ENCODE measurements at regions not wholly inside any gene's neighbourhood (a gene's known extent, or its start where the extent isn't known, plus 50 kb on each side); places are given as distances from the start of the nearest gene placed in this dataset.

DNA sequence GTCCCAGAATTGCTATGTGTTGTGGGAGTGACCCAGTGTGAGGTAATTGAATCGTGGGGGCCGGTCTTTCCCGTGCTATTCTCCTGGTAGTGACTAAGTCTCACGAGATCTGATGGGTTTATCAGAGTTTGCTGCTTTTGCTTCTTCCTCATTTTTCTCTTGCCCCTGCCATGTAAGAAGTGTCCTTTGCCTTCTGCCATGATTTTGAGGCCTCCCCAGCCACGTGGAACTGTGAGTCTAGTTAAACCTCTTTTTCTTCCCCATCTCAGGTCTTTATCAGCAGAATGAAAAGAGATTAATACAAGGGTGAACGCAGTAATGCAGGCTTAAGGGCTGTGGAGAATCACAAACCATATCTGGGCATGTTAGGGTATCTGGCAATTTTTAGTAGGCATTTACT lies 624.0 kb downstream of the USP25 start:
- no peak overlapping the region for H3K4me3 ChIP-seq
- no peak for DNase-seq
- H3K27me3 ChIP-seq: no peaks in the 10 kb centered on the region
- peaks cover 11% of the 10 kb centered on the region for H3K36me3 ChIP-seq
- no peaks in the 10 kb centered on the region for H3K9me3 ChIP-seq

DNA sequence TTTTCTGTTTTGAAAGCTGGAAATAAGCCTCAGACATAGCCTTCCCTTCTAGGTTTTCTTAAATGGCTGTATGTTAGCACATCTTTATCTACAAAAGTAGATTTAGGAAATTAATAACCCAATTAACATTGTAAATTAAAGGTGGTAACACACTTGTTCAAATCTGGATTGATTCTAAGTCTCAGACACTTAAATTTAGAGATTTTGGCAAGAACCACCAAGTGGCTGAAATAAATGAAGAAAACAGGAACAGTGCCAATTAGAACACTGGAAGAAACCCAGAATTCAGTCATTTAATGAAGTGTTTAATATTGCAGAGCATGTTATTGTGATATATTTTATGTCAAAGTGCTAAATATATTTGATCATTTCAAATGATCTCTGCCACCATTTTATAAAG lies 628.2 kb downstream of the USP25 start:
- Histone ChIP-seq H3K36me3 (peaks cover 11% of the 10 kb centered on the region), H3K4me3 (no peak overlapping the region), H3K27me3 (no peaks in the 10 kb centered on the region), H3K9me3 (no peaks in the 10 kb centered on the region)
- no peak for DNase-seq

DNA sequence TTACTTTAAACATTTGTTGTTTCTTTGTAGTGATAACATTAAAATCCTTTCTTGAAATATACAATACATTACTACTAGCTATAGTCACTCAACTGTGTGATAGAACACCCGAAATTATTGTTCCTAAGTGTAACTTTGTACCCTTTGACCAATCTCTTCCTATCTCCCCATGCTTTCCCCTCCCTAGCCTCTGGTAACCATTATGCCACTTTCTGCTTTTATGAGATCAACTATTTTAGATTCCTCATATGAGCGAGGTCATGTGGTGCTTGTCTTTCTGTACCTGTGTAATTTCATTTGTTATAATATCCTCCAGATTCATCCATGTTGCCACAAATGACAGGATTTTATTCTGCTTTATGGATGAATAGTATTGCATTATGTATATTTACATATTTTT lies 629.0 kb downstream of the USP25 start:
- H3K4me3 ChIP-seq: no peak overlapping the region
- no peaks in the 10 kb centered on the region for H3K9me3 ChIP-seq

DNA sequence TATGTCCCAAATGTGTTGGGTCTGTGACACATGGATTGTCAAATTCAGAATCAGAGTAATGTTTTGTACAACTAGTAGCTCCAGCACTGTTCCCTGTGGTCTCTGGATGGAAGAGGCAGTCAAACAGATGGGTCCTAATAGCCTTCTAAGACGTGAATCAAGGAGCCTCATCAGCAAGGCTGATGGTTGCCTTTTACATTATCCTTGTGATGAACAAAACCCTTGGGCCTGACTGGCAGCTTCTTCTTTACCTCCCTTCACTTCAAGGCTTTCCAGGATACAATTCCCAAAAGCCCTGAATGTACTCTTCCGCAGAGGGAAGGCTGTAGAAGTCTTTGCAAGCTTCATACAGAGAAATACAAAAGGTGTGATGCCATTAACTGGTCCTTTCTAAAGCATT lies 633.3 kb downstream of the USP25 start:
- H3K27me3 ChIP-seq: no peaks in the 10 kb centered on the region
- DNase-seq: no peak
- H3K36me3 ChIP-seq: no peaks in the 10 kb centered on the region; the same call in 1 of the 2 replicates
- no peak overlapping the region for H3K4me3 ChIP-seq
- no peaks in the 10 kb centered on the region for H3K9me3 ChIP-seq

More for the DNA sequence above, 629.0 kb downstream of the USP25 start:
- Histone ChIP-seq H3K36me3 (peaks cover 11% of the 10 kb centered on the region), H3K27me3 (no peaks in the 10 kb centered on the region)
- DNase-seq: no peak

DNA sequence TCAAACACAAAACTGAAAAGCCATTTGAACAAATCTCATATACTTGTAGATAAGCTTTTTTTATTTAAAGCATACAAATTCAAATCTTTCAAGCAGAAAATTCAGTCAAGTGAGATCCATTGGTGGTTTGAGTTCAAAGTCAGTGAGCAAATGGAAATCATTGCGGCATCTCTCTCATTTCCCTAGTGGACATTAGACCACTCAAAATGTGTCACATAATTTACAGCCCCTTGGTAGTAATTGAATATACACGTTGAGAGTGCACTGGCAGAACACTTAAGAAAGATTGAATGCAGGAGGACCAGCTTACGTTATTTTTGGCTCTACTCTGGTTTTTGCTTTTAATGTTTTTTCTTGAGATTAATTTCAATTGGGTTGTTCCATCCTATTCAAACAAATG lies 633.7 kb downstream of the USP25 start:
- H3K9me3 ChIP-seq: no peaks in the 10 kb centered on the region
- H3K4me3 ChIP-seq: no peak overlapping the region
- no peak for DNase-seq
- H3K27me3 ChIP-seq: no peaks in the 10 kb centered on the region
- no peaks in the 10 kb centered on the region; the same call in 1 of the 2 replicates for H3K36me3 ChIP-seq

DNA sequence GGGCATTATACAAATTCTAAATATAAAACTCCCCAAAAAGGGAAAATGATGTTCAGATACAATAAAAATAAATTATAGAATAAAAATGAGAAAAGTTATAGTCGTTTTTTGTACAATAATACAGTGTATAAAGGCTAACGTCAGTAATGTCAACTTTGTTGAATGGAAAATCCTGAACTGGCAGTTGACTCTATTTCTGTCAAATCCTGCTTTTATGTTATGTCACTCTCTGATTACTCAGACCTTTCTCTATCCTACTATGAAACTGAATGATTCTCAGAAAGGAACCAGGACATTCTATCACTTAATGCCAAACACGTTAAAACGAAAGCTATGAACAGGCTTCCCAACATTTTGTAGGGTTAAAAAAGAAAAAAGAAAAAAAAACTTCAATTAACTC lies 636.4 kb downstream of the USP25 start:
- no peak for DNase-seq
- H3K27me3 ChIP-seq: no peaks in the 10 kb centered on the region
- H3K4me3 ChIP-seq: no peak overlapping the region
- no peaks in the 10 kb centered on the region for H3K9me3 ChIP-seq
- H3K36me3 ChIP-seq: no peaks in the 10 kb centered on the region; the same call in 1 of the 2 replicates

DNA sequence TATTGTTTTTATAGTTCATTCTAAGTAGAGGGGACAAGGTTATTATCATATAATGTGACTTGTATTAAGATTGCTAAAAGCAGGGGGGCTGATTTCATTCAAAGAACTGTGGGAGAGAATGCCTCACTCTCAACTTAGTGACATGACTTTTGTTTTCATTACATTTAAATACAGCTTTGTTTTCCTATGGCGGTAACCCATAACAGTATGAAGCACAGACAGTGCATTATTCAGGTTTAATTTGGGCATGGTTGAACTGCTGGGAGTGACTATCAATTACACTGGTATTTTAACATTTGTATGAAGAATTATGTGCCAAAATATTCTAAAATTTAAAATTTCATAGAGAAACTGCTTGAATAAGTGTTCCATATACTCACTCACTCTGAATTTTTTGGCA lies 637.3 kb downstream of the USP25 start:
- Histone ChIP-seq H3K9me3 (no peaks in the 10 kb centered on the region), H3K27me3 (no peaks in the 10 kb centered on the region), H3K36me3 (no peaks in the 10 kb centered on the region; the same call in 1 of the 2 replicates), H3K4me3 (no peak overlapping the region)
- DNase-seq: no peak

GRCh38 chr21:16370186-16370585 lies 640.4 kb downstream of the USP25 start:
- Histone ChIP-seq H3K27me3 (no peaks in the 10 kb centered on the region), H3K4me3 (no peak overlapping the region), H3K9me3 (no peaks in the 10 kb centered on the region), H3K36me3 (no peaks in the 10 kb centered on the region; the same call in 1 of the 2 replicates)
- no peak for DNase-seq

DNA sequence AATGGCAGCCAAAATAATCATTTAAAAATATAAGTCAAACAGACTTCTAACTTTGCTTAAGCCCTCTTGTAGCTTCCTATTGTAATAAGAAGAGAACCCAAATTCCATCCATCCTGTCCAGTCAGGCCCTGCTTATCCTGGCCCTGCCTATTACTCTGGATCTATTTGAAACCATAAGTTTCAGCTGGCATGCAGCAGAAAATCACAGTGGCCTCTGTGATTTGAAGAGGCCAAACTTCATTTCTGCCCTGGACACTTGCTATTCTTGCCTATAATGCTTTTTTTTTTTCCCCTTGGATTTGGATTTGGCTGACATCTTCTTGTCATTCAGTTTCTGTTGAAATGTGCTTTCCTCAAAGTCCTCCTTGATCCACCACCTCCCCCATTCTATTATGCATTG lies 642.8 kb downstream of the USP25 start:
- H3K4me3 ChIP-seq: no peak overlapping the region
- DNase-seq: no peak
- H3K9me3 ChIP-seq: no peaks in the 10 kb centered on the region
- H3K36me3 ChIP-seq: peaks cover 7% of the 10 kb centered on the region; the same call in 1 of the 2 replicates
- H3K27me3 ChIP-seq: no peaks in the 10 kb centered on the region

- no peak overlapping the region for H3K4me3 ChIP-seq
- H3K27me3 ChIP-seq: no peaks in the 10 kb centered on the region
- DNase-seq: no peak
- H3K9me3 ChIP-seq: no peaks in the 10 kb centered on the region
- H3K36me3 ChIP-seq: peaks cover 7% of the 10 kb centered on the region; the same call in 1 of the 2 replicates
Measured at GRCh38 chr21:16376673-16377072, 646.9 kb downstream of the USP25 start.

DNA sequence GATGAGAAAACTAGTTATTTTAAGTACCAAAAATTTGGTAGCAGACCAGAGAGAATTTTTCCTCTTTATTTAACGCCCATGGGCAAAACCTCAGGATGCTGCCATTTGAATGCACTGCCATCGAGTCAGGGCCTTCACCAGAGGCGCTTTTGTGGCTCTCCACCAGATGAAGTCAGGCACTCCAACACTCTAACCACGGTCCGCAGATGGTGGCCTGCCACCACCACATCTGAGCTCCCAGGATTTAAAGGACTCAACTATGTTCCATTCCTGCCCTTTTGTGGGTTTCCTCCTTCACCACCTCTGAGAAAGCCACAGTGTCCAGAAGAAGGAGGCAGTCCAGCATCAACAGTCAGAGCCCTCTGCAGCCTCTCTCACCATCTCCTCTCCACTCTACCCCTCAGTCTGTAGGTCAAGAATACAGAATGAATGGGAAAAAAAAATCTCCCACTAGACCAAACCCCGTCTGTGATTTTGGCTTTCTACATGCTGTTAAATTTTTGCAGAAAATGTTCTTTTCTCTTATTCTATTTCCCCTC lies 647.4 kb downstream of the USP25 start:
- Histone ChIP-seq H3K9me3 (no peaks in the 10 kb centered on the region), H3K36me3 (peaks cover 7% of the 10 kb centered on the region; the same call in 1 of the 2 replicates), H3K4me3 (no peak overlapping the region), H3K27me3 (no peaks in the 10 kb centered on the region)
- DNase-seq: no peak

DNA sequence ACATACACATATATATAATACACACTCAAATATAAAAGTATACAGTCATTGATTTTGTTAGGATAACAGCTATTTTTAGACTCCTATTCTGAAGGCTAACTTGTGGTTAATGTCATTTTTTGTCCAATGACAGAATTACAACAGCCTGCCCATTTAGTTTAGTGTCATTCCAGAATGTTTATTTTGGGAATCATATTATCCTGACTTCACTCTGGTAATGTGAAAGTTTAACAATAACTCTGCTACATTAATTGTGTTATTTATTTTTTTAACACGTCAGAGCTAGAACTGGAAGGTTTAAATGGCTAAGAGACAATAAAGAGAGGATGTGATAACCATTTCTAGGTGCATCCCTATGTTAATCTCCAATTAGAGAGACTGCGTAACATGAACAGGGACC lies 648.1 kb downstream of the USP25 start:
- H3K4me3 ChIP-seq: no peak overlapping the region
- no peaks in the 10 kb centered on the region for H3K9me3 ChIP-seq
- H3K36me3 ChIP-seq: peaks cover 8% of the 10 kb centered on the region; the same call in 1 of the 2 replicates
- no peaks in the 10 kb centered on the region for H3K27me3 ChIP-seq
- DNase-seq: no peak

GRCh38 chr21:16378525-16378924 lies 648.7 kb downstream of the USP25 start:
- Histone ChIP-seq H3K36me3 (peaks cover 9% of the 10 kb centered on the region; the same call in 1 of the 2 replicates), H3K9me3 (no peaks in the 10 kb centered on the region), H3K4me3 (no peak overlapping the region), H3K27me3 (no peaks in the 10 kb centered on the region)
- no peak for DNase-seq

DNA sequence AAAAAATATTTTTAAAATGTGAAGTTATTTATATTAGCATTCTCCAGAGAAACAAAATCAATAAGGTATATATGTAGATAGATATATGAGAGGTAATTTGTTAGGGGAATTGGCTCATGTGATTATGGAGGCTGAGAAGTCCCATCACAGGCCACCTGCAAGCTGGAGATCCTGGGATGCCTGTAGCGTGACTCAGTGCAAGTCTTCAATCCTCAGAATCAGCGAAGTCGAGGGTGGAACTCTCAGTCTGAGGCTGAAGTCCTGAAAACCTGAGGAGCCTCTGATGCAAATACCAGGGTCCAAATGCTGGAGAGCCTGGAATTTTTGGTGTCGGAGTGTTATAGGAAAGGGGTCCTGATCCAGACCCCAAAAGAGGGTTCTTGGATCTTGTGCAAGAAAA lies 658.5 kb downstream of the USP25 start:
- Histone ChIP-seq H3K4me3 (no peak overlapping the region), H3K36me3 (peaks cover 24% of the 10 kb centered on the region), H3K27me3 (no peaks in the 10 kb centered on the region), H3K9me3 (peaks cover 3% of the 10 kb centered on the region; the same call in 1 of the 2 replicates)
- no peak for DNase-seq

- Histone ChIP-seq H3K36me3 (peaks cover 24% of the 10 kb centered on the region), H3K9me3 (peaks cover 3% of the 10 kb centered on the region; the same call in 1 of the 2 replicates)
Measured at GRCh38 chr21:16388911-16389560, 659.3 kb downstream of the USP25 start.

DNA sequence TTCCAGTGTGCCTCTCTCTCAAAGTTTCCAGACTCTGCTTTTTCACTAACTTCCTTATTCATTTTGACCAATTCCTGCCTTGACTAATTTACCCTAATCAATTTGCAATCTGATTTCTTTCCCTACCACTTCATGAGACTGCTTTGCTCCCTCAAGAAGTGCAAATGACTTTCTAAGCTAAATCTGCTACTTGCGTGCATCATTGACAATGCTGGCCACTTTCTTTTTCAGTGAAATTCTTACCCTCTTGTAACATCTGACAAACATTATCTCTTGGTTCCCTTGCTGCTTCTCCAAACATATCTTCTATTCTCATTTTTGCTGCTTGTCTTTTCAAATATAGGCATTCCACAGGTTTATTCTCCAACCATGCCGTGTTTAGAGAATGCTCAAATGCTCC lies 659.9 kb downstream of the USP25 start:
- Histone ChIP-seq H3K9me3 (peaks cover 3% of the 10 kb centered on the region; the same call in 1 of the 2 replicates), H3K27me3 (no peaks in the 10 kb centered on the region), H3K4me3 (no peak overlapping the region), H3K36me3 (peaks cover 24% of the 10 kb centered on the region)
- DNase-seq: no peak

More at GRCh38 chr21:16388911-16389560, 659.3 kb downstream of the USP25 start:
- DNase-seq: no peak
- Histone ChIP-seq H3K4me3 (no peak overlapping the region), H3K27me3 (no peaks in the 10 kb centered on the region)

- no peak overlapping the region for H3K4me3 ChIP-seq
Measured at GRCh38 chr21:16395285-16395684, 665.5 kb downstream of the USP25 start.

DNA sequence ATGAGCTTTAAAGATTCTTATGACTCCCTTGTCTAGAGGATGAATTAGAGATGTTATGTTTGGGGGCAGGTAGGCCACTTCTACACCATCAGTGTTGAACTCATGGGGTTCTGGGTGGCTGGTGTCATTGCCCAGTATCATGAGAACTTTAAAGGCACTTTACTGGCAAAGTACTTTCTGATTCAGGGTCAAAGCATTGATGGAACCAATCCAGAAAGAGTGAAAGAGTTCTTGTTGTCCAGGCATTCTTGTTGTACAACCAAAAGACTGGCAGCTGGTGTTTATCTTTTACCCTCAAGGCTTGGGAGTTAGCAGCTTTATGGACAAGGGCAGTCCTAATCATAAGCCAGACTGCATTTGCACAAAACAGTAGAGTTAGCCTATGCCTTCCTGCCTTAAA lies 673.0 kb downstream of the USP25 start:
- Histone ChIP-seq H3K27me3 (no peaks in the 10 kb centered on the region), H3K36me3 (no peaks in the 10 kb centered on the region), H3K9me3 (no peaks in the 10 kb centered on the region), H3K4me3 (no peak overlapping the region)
- no peak for DNase-seq

More at GRCh38 chr21:16395285-16395684, 665.5 kb downstream of the USP25 start:
- Histone ChIP-seq H3K36me3 (peaks cover 21% of the 10 kb centered on the region), H3K27me3 (no peaks in the 10 kb centered on the region), H3K9me3 (peaks cover 3% of the 10 kb centered on the region; the same call in 1 of the 2 replicates)
- DNase-seq: no peak

Data from MG63 (cell line).